ENCODE measurements at regions not wholly inside any gene's neighbourhood (a gene's known extent, or its start where the extent isn't known, plus 50 kb on each side); places are given as distances from the start of the nearest gene placed in this dataset.
"Not testable (repeated sequence)": the region's sequence is repeated elsewhere in the genome, so short reads cannot be mapped to it uniquely, and the experiment has no call there.

GRCh38 chr6:134797400-134798113, 152.3 kb downstream of the ALDH8A1 start:
- Histone ChIP-seq H3K4me3 (ENCODE audit: low read depth, low read length) (no peak overlapping the region), H3K27me3 (replicated peaks; ENCODE audit: control insufficient read depth, insufficient read depth, low read length) (no peaks in the 10 kb centered on the region), H3K9me3 (no peaks in the 10 kb centered on the region), H3K36me3 (ENCODE audit: control insufficient read depth, insufficient read depth, low read length) (no peaks in the 10 kb centered on the region), H3K4me1 (peaks cover 5% of the 10 kb centered on the region; the same call in 1 of the 2 replicates)
- Mint-ChIP-seq H3K36me3 (ENCODE audit: insufficient read depth, unreplicated experiment) (no peaks in the 10 kb centered on the region), H3K4me3 (ENCODE audit: unreplicated experiment) (no peak overlapping the region), H3K9me3 (ENCODE audit: unreplicated experiment) (peaks cover 3% of the 10 kb centered on the region), H3K4me1 (ENCODE audit: low read depth, unreplicated experiment) (peaks cover 5% of the 10 kb centered on the region), H3K27me3 (ENCODE audit: insufficient read depth, unreplicated experiment) (no peaks in the 10 kb centered on the region), H3K27ac (ENCODE audit: unreplicated experiment) (no peak overlapping the region)
- ChIA-PET CTCF (no interaction called here), POLR2A (no interaction called here)
- TF ChIP-seq, protein P1, sequence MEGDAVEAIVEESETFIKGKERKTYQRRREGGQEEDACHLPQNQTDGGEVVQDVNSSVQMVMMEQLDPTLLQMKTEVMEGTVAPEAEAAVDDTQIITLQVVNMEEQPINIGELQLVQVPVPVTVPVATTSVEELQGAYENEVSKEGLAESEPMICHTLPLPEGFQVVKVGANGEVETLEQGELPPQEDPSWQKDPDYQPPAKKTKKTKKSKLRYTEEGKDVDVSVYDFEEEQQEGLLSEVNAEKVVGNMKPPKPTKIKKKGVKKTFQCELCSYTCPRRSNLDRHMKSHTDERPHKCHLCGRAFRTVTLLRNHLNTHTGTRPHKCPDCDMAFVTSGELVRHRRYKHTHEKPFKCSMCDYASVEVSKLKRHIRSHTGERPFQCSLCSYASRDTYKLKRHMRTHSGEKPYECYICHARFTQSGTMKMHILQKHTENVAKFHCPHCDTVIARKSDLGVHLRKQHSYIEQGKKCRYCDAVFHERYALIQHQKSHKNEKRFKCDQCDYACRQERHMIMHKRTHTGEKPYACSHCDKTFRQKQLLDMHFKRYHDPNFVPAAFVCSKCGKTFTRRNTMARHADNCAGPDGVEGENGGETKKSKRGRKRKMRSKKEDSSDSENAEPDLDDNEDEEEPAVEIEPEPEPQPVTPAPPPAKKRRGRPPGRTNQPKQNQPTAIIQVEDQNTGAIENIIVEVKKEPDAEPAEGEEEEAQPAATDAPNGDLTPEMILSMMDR (IDR thresholded peaks at IDR 0.05; ENCODE audit: insufficient read depth in 1 of 2, low read depth in 1 of 2, low read length in 1 of 2, severe bottlenecking in 1 of 2, unreplicated experiment in 1 of 2): no peak
- DNase-seq: no peak
- BruUV-seq (replicated peaks): no TSS peak
- intact Hi-C loops (cut with micrococcal nuclease; ENCODE audit: unreplicated experiment): no loop called here

- TF ChIP-seq, protein P1 (IDR thresholded peaks at IDR 0.05; ENCODE audit: insufficient read depth in 1 of 2, low read depth in 1 of 2, low read length in 1 of 2, severe bottlenecking in 1 of 2, unreplicated experiment in 1 of 2): no peak
- Mint-ChIP-seq H3K27ac (ENCODE audit: unreplicated experiment) (no peak overlapping the region), H3K36me3 (ENCODE audit: insufficient read depth, unreplicated experiment) (no peaks in the 10 kb centered on the region), H3K4me1 (ENCODE audit: low read depth, unreplicated experiment) (no peaks in the 10 kb centered on the region), H3K4me3 (ENCODE audit: unreplicated experiment) (no peak overlapping the region), H3K27me3 (ENCODE audit: insufficient read depth, unreplicated experiment) (no peaks in the 10 kb centered on the region), H3K9me3 (ENCODE audit: unreplicated experiment) (peaks cover 19% of the 10 kb centered on the region)
- intact Hi-C loops (cut with micrococcal nuclease; ENCODE audit: unreplicated experiment): no loop called here
- no peaks in the 10 kb centered on the region for H3K4me1 ChIP-seq
- POLR2A ChIA-PET: no interaction called here
- no peaks in the 10 kb centered on the region for H3K27me3 ChIP-seq (replicated peaks; ENCODE audit: control insufficient read depth, insufficient read depth, low read length)
- BruUV-seq (replicated peaks): no TSS peak
- peaks cover 5% of the 10 kb centered on the region; the same call in 1 of the 2 replicates for H3K9me3 ChIP-seq
- CTCF ChIA-PET: no interaction called here
- no peaks in the 10 kb centered on the region for H3K36me3 ChIP-seq (ENCODE audit: control insufficient read depth, insufficient read depth, low read length)
- no peak overlapping the region for H3K4me3 ChIP-seq (ENCODE audit: low read depth, low read length)
- no peak for DNase-seq
These were observed 154.2 kb downstream of the ALDH8A1 start for GRCh38 chr6:134795691-134796090.

- peaks cover 5% of the 10 kb centered on the region; the same call in 1 of the 2 replicates for H3K9me3 ChIP-seq
- DNase-seq: no peak
- H3K27ac Mint-ChIP-seq (ENCODE audit: unreplicated experiment): no peak overlapping the region
- CTCF ChIA-PET: no interaction called here
- no peaks in the 10 kb centered on the region for H3K4me1 ChIP-seq
- H3K27me3 Mint-ChIP-seq (ENCODE audit: insufficient read depth, unreplicated experiment): no peaks in the 10 kb centered on the region
- POLR2A ChIA-PET: no interaction called here
- intact Hi-C loops (cut with micrococcal nuclease; ENCODE audit: unreplicated experiment): no loop called here
- no peaks in the 10 kb centered on the region for H3K36me3 ChIP-seq (ENCODE audit: control insufficient read depth, insufficient read depth, low read length)
- H3K4me3 Mint-ChIP-seq (ENCODE audit: unreplicated experiment): no peak overlapping the region
- BruUV-seq (replicated peaks): no TSS peak
- no peaks in the 10 kb centered on the region for H3K36me3 Mint-ChIP-seq (ENCODE audit: insufficient read depth, unreplicated experiment)
- TF ChIP-seq, protein P1 (IDR thresholded peaks at IDR 0.05; ENCODE audit: insufficient read depth in 1 of 2, low read depth in 1 of 2, low read length in 1 of 2, severe bottlenecking in 1 of 2, unreplicated experiment in 1 of 2): no peak
- H3K4me3 ChIP-seq (ENCODE audit: low read depth, low read length): no peak overlapping the region
- no peaks in the 10 kb centered on the region for H3K4me1 Mint-ChIP-seq (ENCODE audit: low read depth, unreplicated experiment)
- no peaks in the 10 kb centered on the region for H3K27me3 ChIP-seq (replicated peaks; ENCODE audit: control insufficient read depth, insufficient read depth, low read length)
- peaks cover 19% of the 10 kb centered on the region for H3K9me3 Mint-ChIP-seq (ENCODE audit: unreplicated experiment)
These were observed 154.9 kb downstream of the ALDH8A1 start for GRCh38 chr6:134795001-134795400.

- intact Hi-C loops (cut with micrococcal nuclease; ENCODE audit: unreplicated experiment); H3K4me3 Mint-ChIP-seq (ENCODE audit: unreplicated experiment); H3K36me3 ChIP-seq (ENCODE audit: control insufficient read depth, insufficient read depth, low read length); CTCF ChIA-PET; H3K27ac Mint-ChIP-seq (ENCODE audit: unreplicated experiment); H3K36me3 Mint-ChIP-seq (ENCODE audit: insufficient read depth, unreplicated experiment); H3K4me1 Mint-ChIP-seq (ENCODE audit: low read depth, unreplicated experiment); H3K4me1 ChIP-seq; DNase-seq; H3K27me3 Mint-ChIP-seq (ENCODE audit: insufficient read depth, unreplicated experiment); BruUV-seq (replicated peaks); H3K9me3 ChIP-seq; H3K4me3 ChIP-seq (ENCODE audit: low read depth, low read length); H3K27me3 ChIP-seq (replicated peaks; ENCODE audit: control insufficient read depth, insufficient read depth, low read length); POLR2A ChIA-PET: not testable (repeated sequence)
- H3K9me3 Mint-ChIP-seq (ENCODE audit: unreplicated experiment): peaks cover 19% of the 10 kb centered on the region
These were observed 158.6 kb downstream of the ALDH8A1 start for GRCh38 chr6:134791243-134791843.

All from Caco-2 (cell line).